GM23248 (cell line): ENCODE measurements at regions not wholly inside any gene's neighbourhood (a gene's known extent, or its start where the extent isn't known, plus 50 kb on each side); places are given as distances from the start of the nearest gene placed in this dataset.

Experiments used
- EZH2 ChIP-seq: fragments of 200-600 bp; sonication (generic); IDR thresholded peaks from 2 replicates; pipeline ENCODE4 v1.6.1; 2018; ENCODE audit warnings: antibody characterized with exemption, mild to moderate bottlenecking; ENCODE audit not compliant: insufficient read depth, poor library complexity, severe bottlenecking
- EZH2phosphoT487 ChIP-seq: fragments of 200-600 bp; sonication (generic); IDR thresholded peaks from 2 replicates; pipeline ENCODE4 v1.6.1; 2018; ENCODE audit warnings: antibody characterized with exemption, moderate library complexity, mild to moderate bottlenecking, low read depth; ENCODE audit not compliant: insufficient read depth

DNA sequence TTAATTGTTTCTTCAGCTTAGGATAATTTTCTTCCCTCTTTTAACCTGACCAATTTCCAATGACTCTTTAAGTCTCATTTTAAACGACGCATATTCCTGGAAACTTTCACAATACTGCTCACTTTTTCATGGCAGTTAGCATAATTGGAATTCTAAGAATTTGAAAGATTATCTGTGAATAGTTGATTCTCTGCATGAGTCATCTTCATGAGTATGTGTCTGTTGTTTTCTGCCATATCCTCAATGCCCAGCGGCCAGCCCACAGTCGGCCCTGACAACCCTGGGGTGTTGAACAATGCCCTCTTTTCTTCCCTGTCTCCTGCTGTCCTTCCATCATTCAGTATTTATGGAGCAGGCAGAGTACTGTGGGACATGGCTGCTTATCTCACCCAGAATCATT is 554.2 kb downstream of the CDH26 start:
- TF ChIP-seq EZH2 (no peak), EZH2phosphoT487 (no peak)
